PC-3 (cell line): ENCODE measurements at regions not wholly inside any gene's neighbourhood (a gene's known extent, or its start where the extent isn't known, plus 50 kb on each side); places are given as distances from the start of the nearest gene placed in this dataset.

ENCODE experiments used
- ATAC-seq: fragments of 200-7000 bp; cut with Tn5 transposase; 2 replicates; pipeline ENCODE4 v1.9.1; 2020; ENCODE audit warnings: mild to moderate bottlenecking, moderate library complexity
- BruUV-seq: library from RNA; stranded (reverse); fragments of 400-500 nt; replicated peaks from 2 replicates; lab custom pipeline; 2021; lab: Mats Ljungman, UMichigan
- CTCF ChIA-PET: fragments of 300-600 bp; sonication (Branson Sonifier 250); formaldehyde crosslinking; loops from one replicate; lab custom pipeline; 2022; ENCODE audit warnings: antibody characterized with exemption; lab: Charles Lee
- POLR2A ChIA-PET: fragments of 300-600 bp; sonication (Branson Sonifier 250); formaldehyde crosslinking; loops from one replicate; lab custom pipeline; 2022; ENCODE audit warnings: antibody characterized with exemption; ENCODE audit not compliant: unreplicated experiment; lab: Charles Lee
- DNase-seq: peaks from one replicate; pipeline ENCODE4 v3.0.0-alpha.2; 2015
- H2AFZ ChIP-seq: fragments of 300-600 bp; sonication (generic); 2 replicates; pipeline ENCODE4 v1.6.0; 2016; ENCODE audit warnings: antibody characterized with exemption, low read length
- H3F3A ChIP-seq: fragments of 300-600 bp; sonication (generic); one replicate; pipeline ENCODE4 v1.6.0; 2017; ENCODE audit warnings: antibody characterized with exemption, low read length, control low read depth, mild to moderate bottlenecking; ENCODE audit not compliant: unreplicated experiment
- H3K27ac ChIP-seq: fragments of 300-600 bp; sonication (generic); 2 replicates; pipeline ENCODE4 v1.5.1; 2016; ENCODE audit warnings: mild to moderate bottlenecking, low read length
- H3K27me3 ChIP-seq: fragments of 300-600 bp; sonication (generic); 2 replicates; pipeline ENCODE4 v1.6.1; 2016; ENCODE audit warnings: low read length, mixed read lengths
- H3K36me3 ChIP-seq: fragments of 300-600 bp; sonication (generic); 2 replicates; pipeline ENCODE4 v1.6.1; 2016; ENCODE audit warnings: low read depth, mixed run types, low read length, mixed read lengths
- H3K4me1 ChIP-seq: fragments of 300-600 bp; sonication (generic); 2 replicates; pipeline ENCODE4 v1.5.1; 2016; ENCODE audit warnings: low read length; ENCODE audit not compliant: insufficient read depth
- H3K4me2 ChIP-seq: fragments of 300-600 bp; sonication (generic); 2 replicates; pipeline ENCODE4 v1.6.0; 2016; ENCODE audit warnings: low read length
- H3K4me3 ChIP-seq: fragments of 300-600 bp; sonication (generic); 2 replicates; pipeline ENCODE4 v1.5.1; 2016; ENCODE audit warnings: mild to moderate bottlenecking, low read length, mixed read lengths
- H3K79me2 ChIP-seq: fragments of 300-600 bp; sonication (generic); 2 replicates; pipeline ENCODE4 v1.6.1; 2017; ENCODE audit warnings: low read length, mixed read lengths
- H3K9ac ChIP-seq: fragments of 300-600 bp; sonication (generic); 2 replicates; pipeline ENCODE4 v1.6.0; 2016; ENCODE audit warnings: mild to moderate bottlenecking, low read length
- H3K9me2 ChIP-seq: fragments of 300-600 bp; sonication (generic); replicated peaks from 2 replicates; pipeline ENCODE4 v1.6.1; 2016; ENCODE audit warnings: mixed run types, low read length, mixed read lengths
- H3K9me3 ChIP-seq: fragments of 300-600 bp; sonication (generic); 2 replicates; pipeline ENCODE4 v1.6.1; 2016; ENCODE audit warnings: low read length, mixed read lengths
- H4K20me1 ChIP-seq: fragments of 300-600 bp; sonication (generic); 2 replicates; pipeline ENCODE4 v1.6.1; 2016; ENCODE audit warnings: low read length, mixed read lengths
- CTCF ChIP-seq: fragments of 300-600 bp; sonication (generic); conservative IDR thresholded peaks from 2 replicates; pipeline ENCODE4 v1.5.1; 2017; ENCODE audit warnings: antibody characterized with exemption, low read depth, mild to moderate bottlenecking, low read length
- EZH2 ChIP-seq: fragments of 300-600 bp; sonication (generic); IDR thresholded peaks from one replicate; pipeline ENCODE4 v1.6.1; 2017; ENCODE audit warnings: antibody characterized with exemption, mild to moderate bottlenecking, low read length; ENCODE audit not compliant: unreplicated experiment
- EZH2phosphoT487 ChIP-seq: fragments of 300-600 bp; sonication (generic); IDR thresholded peaks from 2 replicates; pipeline ENCODE4 v1.6.1; 2018; ENCODE audit warnings: mild to moderate bottlenecking, antibody characterized with exemption, low read length, borderline replicate concordance
- intact Hi-C: fragments of 100-400 bp; cut with micrococcal nuclease; formaldehyde crosslinking; loops from 2 replicates; pipeline ENCODE4 v1.9.0; 2023

- H3K4me1 ChIP-seq, result no peaks in the 10 kb centered on the region
- BruUV-seq, result no TSS peak
- H4K20me1 ChIP-seq, result no peaks in the 10 kb centered on the region
- ATAC-seq (no peak), DNase-seq (no peak)
- no peaks in the 10 kb centered on the region for H3K9me2 ChIP-seq
- no peaks in the 10 kb centered on the region for H3F3A ChIP-seq
- no peaks in the 10 kb centered on the region for H3K36me3 ChIP-seq
- no peak overlapping the region for H3K4me3 ChIP-seq
- CTCF ChIA-PET, result no interaction called here
- no peak overlapping the region for H3K4me2 ChIP-seq
- H2AFZ ChIP-seq, result no peak overlapping the region
- no peak overlapping the region for H3K9ac ChIP-seq
- POLR2A ChIA-PET, result no interaction called here
- H3K79me2 ChIP-seq, result no peaks in the 10 kb centered on the region
- intact Hi-C loops, result no loop called here
- no peaks in the 10 kb centered on the region; the same call in 1 of the 2 replicates for H3K27me3 ChIP-seq
- H3K27ac ChIP-seq, result no peak overlapping the region
- TF ChIP-seq CTCF (no peak), EZH2 (no peak), EZH2phosphoT487 (no peak)
- H3K9me3 ChIP-seq, result no peaks in the 10 kb centered on the region
Measured at GRCh38 chr9:89721176-89721700, 116.4 kb downstream of the GADD45G start.

- Histone ChIP-seq H3K9me3 (no peaks in the 10 kb centered on the region), H3K4me3 (no peak overlapping the region), H3K36me3 (no peaks in the 10 kb centered on the region), H4K20me1 (no peaks in the 10 kb centered on the region), H3F3A (no peaks in the 10 kb centered on the region), H3K4me1 (no peaks in the 10 kb centered on the region), H3K9me2 (no peaks in the 10 kb centered on the region), H3K9ac (no peak overlapping the region), H3K4me2 (no peak overlapping the region), H2AFZ (no peak overlapping the region), H3K27me3 (no peaks in the 10 kb centered on the region; the same call in 1 of the 2 replicates), H3K27ac (no peak overlapping the region), H3K79me2 (no peaks in the 10 kb centered on the region)
- ChIA-PET POLR2A (no interaction called here), CTCF (no interaction called here)
- intact Hi-C loops, result no loop called here
- TF ChIP-seq CTCF (no peak), EZH2 (no peak), EZH2phosphoT487 (no peak)
- no TSS peak for BruUV-seq
- DNase-seq, result no peak
- ATAC-seq, result no peak
Measured at GRCh38 chr9:89721971-89722530, 117.2 kb downstream of the GADD45G start.

GRCh38 chr9:89722712-89723111 lies 117.9 kb downstream of the GADD45G start:
- Histone ChIP-seq H3K9ac (no peak overlapping the region), H3K4me1 (no peaks in the 10 kb centered on the region), H3K36me3 (no peaks in the 10 kb centered on the region), H2AFZ (no peak overlapping the region), H3K79me2 (no peaks in the 10 kb centered on the region), H3K9me3 (no peaks in the 10 kb centered on the region), H3K27ac (no peak overlapping the region), H4K20me1 (no peaks in the 10 kb centered on the region), H3K4me2 (no peak overlapping the region), H3K4me3 (no peak overlapping the region), H3K27me3 (no peaks in the 10 kb centered on the region; the same call in 1 of the 2 replicates), H3K9me2 (no peaks in the 10 kb centered on the region), H3F3A (no peaks in the 10 kb centered on the region)
- DNase-seq (no peak), ATAC-seq (no peak)
- no TSS peak for BruUV-seq
- TF ChIP-seq EZH2 (no peak), EZH2phosphoT487 (no peak), CTCF (no peak)
- CTCF ChIA-PET, result no interaction called here
- intact Hi-C loops, result no loop called here
- POLR2A ChIA-PET, result no interaction called here
